PC-3 (cell line): ENCODE measurements at regions not wholly inside any gene's neighbourhood (a gene's known extent, or its start where the extent isn't known, plus 50 kb on each side); places are given as distances from the start of the nearest gene placed in this dataset.

Experiments
- ATAC-seq: fragments of 200-7000 bp; cut with Tn5 transposase; 2 replicates; pipeline ENCODE4 v1.9.1; 2020; ENCODE audit warnings: mild to moderate bottlenecking, moderate library complexity
- BruUV-seq: library from RNA; stranded (reverse); fragments of 400-500 nt; replicated peaks from 2 replicates; lab custom pipeline; 2021; lab: Mats Ljungman, UMichigan
- CTCF ChIA-PET: fragments of 300-600 bp; sonication (Branson Sonifier 250); formaldehyde crosslinking; loops from one replicate; lab custom pipeline; 2022; ENCODE audit warnings: antibody characterized with exemption; lab: Charles Lee
- POLR2A ChIA-PET: fragments of 300-600 bp; sonication (Branson Sonifier 250); formaldehyde crosslinking; loops from one replicate; lab custom pipeline; 2022; ENCODE audit warnings: antibody characterized with exemption; ENCODE audit not compliant: unreplicated experiment; lab: Charles Lee
- DNase-seq: peaks from one replicate; pipeline ENCODE4 v3.0.0-alpha.2; 2015
- H2AFZ ChIP-seq: fragments of 300-600 bp; sonication (generic); 2 replicates; pipeline ENCODE4 v1.6.0; 2016; ENCODE audit warnings: antibody characterized with exemption, low read length
- H3F3A ChIP-seq: fragments of 300-600 bp; sonication (generic); one replicate; pipeline ENCODE4 v1.6.0; 2017; ENCODE audit warnings: antibody characterized with exemption, low read length, control low read depth, mild to moderate bottlenecking; ENCODE audit not compliant: unreplicated experiment
- H3K27ac ChIP-seq: fragments of 300-600 bp; sonication (generic); 2 replicates; pipeline ENCODE4 v1.5.1; 2016; ENCODE audit warnings: mild to moderate bottlenecking, low read length
- H3K27me3 ChIP-seq: fragments of 300-600 bp; sonication (generic); 2 replicates; pipeline ENCODE4 v1.6.1; 2016; ENCODE audit warnings: low read length, mixed read lengths
- H3K36me3 ChIP-seq: fragments of 300-600 bp; sonication (generic); 2 replicates; pipeline ENCODE4 v1.6.1; 2016; ENCODE audit warnings: low read depth, mixed run types, low read length, mixed read lengths
- H3K4me1 ChIP-seq: fragments of 300-600 bp; sonication (generic); 2 replicates; pipeline ENCODE4 v1.5.1; 2016; ENCODE audit warnings: low read length; ENCODE audit not compliant: insufficient read depth
- H3K4me2 ChIP-seq: fragments of 300-600 bp; sonication (generic); 2 replicates; pipeline ENCODE4 v1.6.0; 2016; ENCODE audit warnings: low read length
- H3K4me3 ChIP-seq: fragments of 300-600 bp; sonication (generic); 2 replicates; pipeline ENCODE4 v1.5.1; 2016; ENCODE audit warnings: mild to moderate bottlenecking, low read length, mixed read lengths
- H3K79me2 ChIP-seq: fragments of 300-600 bp; sonication (generic); 2 replicates; pipeline ENCODE4 v1.6.1; 2017; ENCODE audit warnings: low read length, mixed read lengths
- H3K9ac ChIP-seq: fragments of 300-600 bp; sonication (generic); 2 replicates; pipeline ENCODE4 v1.6.0; 2016; ENCODE audit warnings: mild to moderate bottlenecking, low read length
- H3K9me2 ChIP-seq: fragments of 300-600 bp; sonication (generic); replicated peaks from 2 replicates; pipeline ENCODE4 v1.6.1; 2016; ENCODE audit warnings: mixed run types, low read length, mixed read lengths
- H3K9me3 ChIP-seq: fragments of 300-600 bp; sonication (generic); 2 replicates; pipeline ENCODE4 v1.6.1; 2016; ENCODE audit warnings: low read length, mixed read lengths
- H4K20me1 ChIP-seq: fragments of 300-600 bp; sonication (generic); 2 replicates; pipeline ENCODE4 v1.6.1; 2016; ENCODE audit warnings: low read length, mixed read lengths
- CTCF ChIP-seq: fragments of 300-600 bp; sonication (generic); conservative IDR thresholded peaks from 2 replicates; pipeline ENCODE4 v1.5.1; 2017; ENCODE audit warnings: antibody characterized with exemption, low read depth, mild to moderate bottlenecking, low read length
- EZH2 ChIP-seq: fragments of 300-600 bp; sonication (generic); IDR thresholded peaks from one replicate; pipeline ENCODE4 v1.6.1; 2017; ENCODE audit warnings: antibody characterized with exemption, mild to moderate bottlenecking, low read length; ENCODE audit not compliant: unreplicated experiment
- EZH2phosphoT487 ChIP-seq: fragments of 300-600 bp; sonication (generic); IDR thresholded peaks from 2 replicates; pipeline ENCODE4 v1.6.1; 2018; ENCODE audit warnings: mild to moderate bottlenecking, antibody characterized with exemption, low read length, borderline replicate concordance
- intact Hi-C: fragments of 100-400 bp; cut with micrococcal nuclease; formaldehyde crosslinking; loops from 2 replicates; pipeline ENCODE4 v1.9.0; 2023

DNA sequence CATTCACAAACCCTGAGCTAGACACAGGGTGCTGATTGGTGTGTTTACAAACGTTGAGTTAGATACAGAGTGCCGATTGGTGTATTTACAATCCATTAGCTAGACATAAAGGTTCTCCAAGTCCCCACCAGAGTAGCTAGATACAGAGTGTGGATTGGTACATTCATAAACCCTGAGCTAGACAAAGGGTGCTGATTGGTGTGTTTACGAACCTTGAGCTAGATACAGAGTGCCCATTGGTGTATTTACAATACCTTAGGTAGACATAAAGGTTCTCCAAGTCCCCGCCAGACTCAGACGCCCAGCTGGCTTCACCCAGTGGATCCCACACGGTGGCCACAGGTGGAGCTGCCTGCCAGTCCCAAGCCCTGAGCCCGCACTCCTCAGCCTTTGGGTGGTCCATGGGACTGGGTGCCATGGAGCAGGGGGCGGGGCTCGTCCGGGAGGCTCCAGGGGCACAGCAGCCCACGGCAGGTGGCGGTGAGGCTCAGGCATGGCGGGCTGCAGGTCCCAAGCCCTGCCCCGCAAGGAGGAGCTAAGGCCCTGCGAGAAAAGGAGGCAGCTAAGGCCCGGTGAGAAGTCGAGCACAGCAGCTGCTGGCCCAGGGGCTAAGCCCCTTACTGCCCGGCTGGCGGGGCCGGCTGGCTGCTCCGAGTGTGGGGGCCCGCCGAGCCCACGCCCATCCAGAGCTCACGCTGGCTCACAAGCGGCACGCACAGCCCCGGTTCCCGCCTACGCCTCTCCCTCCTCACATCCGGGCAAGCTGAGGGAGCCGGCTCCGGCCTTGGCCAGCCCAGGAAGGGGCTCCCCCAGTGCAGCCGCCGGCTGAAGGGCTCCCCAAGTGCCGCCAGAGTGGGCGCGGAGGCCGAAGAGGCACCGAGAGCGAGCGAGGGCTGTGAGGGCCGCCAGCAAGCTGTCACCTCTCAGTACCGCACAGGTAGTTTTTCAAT, 1039.2 kb upstream of the CDH9 start:
- intact Hi-C loops: no loop called here
- DNase-seq (no peak), ATAC-seq (no peak)
- Histone ChIP-seq H3K79me2 (no peaks in the 10 kb centered on the region), H3F3A (no peaks in the 10 kb centered on the region), H3K36me3 (no peaks in the 10 kb centered on the region), H3K4me3 (no peak overlapping the region), H3K27ac (no peak overlapping the region), H3K27me3 (no peaks in the 10 kb centered on the region), H3K4me2 (no peak overlapping the region), H3K9me3 (no peaks in the 10 kb centered on the region), H4K20me1 (no peaks in the 10 kb centered on the region), H3K4me1 (no peaks in the 10 kb centered on the region), H3K9me2 (no peaks in the 10 kb centered on the region), H2AFZ (no peak overlapping the region), H3K9ac (no peak overlapping the region)
- TF ChIP-seq EZH2 (no peak), EZH2phosphoT487 (no peak), CTCF (no peak)
- ChIA-PET POLR2A (interaction anchor here (0.7 kb wide), 1 partner anchor 302 kb away, joined by 3 read pairs; no protein-coding TSS in a partner anchor), CTCF (interaction anchor here (0.7 kb wide), 1 partner anchor 33 kb away, joined by 3 read pairs; no protein-coding TSS in a partner anchor)
- no TSS peak for BruUV-seq

DNA sequence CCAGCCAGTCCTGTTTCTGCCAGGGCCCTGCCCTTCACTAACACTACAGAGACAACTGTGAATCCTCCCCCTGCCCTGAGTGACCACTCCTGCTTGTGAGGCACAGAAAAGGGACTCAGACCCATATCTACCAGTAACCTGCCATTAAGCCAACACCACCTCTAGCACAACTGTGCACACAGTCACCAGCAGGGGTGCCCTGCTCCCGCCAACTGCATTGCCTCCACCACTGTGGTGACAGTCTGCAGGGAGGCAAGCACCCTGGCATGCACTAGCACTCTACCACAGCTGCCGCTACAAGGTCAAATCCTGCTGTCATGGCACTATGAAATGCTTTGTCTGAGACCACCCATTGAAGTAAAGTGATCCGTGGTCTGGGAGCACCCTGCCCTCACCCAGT, 1028.5 kb upstream of the CDH9 start:
- intact Hi-C loops: no loop called here
- no peaks in the 10 kb centered on the region for H4K20me1 ChIP-seq
- H3K36me3 ChIP-seq: no peaks in the 10 kb centered on the region
- H3K9me3 ChIP-seq: no peaks in the 10 kb centered on the region
- no peak overlapping the region for H2AFZ ChIP-seq
- no peaks in the 10 kb centered on the region for H3F3A ChIP-seq
- TF ChIP-seq EZH2: no peak
- no peak for TF ChIP-seq EZH2phosphoT487
- no peak; the same call in 1 of the 2 replicates for TF ChIP-seq CTCF
- no peak overlapping the region for H3K27ac ChIP-seq
- H3K4me1 ChIP-seq: no peaks in the 10 kb centered on the region
- H3K9ac ChIP-seq: no peak overlapping the region
- no peak for DNase-seq
- ATAC-seq: no peak; the same call in 1 of the 2 replicates
- ChIA-PET CTCF (no interaction called here), POLR2A (no interaction called here)
- H3K79me2 ChIP-seq: no peaks in the 10 kb centered on the region
- H3K9me2 ChIP-seq: no peaks in the 10 kb centered on the region
- no TSS peak for BruUV-seq
- H3K27me3 ChIP-seq: no peaks in the 10 kb centered on the region
- H3K4me2 ChIP-seq: no peak overlapping the region
- no peak overlapping the region for H3K4me3 ChIP-seq

DNA sequence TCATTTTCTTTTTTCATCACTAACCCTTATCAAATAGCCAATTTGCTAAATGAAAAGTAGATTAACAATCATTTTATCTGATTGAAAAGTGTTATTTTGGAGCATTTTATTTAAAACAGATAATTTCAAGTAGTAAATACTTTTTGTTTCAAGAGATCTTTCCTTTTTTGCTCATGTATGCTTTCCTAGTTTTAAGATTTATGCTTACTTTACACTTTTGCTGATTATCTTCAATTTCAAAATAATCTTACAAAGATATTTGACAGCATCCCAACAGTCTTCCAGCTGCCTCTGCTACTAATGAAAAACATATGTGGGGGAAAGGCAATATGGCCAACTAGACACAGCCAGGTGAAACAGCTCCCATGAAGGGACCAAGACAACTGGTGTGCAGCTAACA, 1027.3 kb upstream of the CDH9 start:
- no peak for TF ChIP-seq CTCF
- no peak for TF ChIP-seq EZH2
- TF ChIP-seq EZH2phosphoT487: no peak
- H3K27me3 ChIP-seq: no peaks in the 10 kb centered on the region
- CTCF ChIA-PET: no interaction called here
- H3K9me3 ChIP-seq: no peaks in the 10 kb centered on the region
- no peak overlapping the region for H2AFZ ChIP-seq
- POLR2A ChIA-PET: no interaction called here
- H3K9me2 ChIP-seq: no peaks in the 10 kb centered on the region
- no TSS peak for BruUV-seq
- DNase-seq: no peak
- H3K9ac ChIP-seq: no peak overlapping the region
- no peaks in the 10 kb centered on the region for H3K79me2 ChIP-seq
- no peaks in the 10 kb centered on the region for H3F3A ChIP-seq
- intact Hi-C loops: no loop called here
- H4K20me1 ChIP-seq: no peaks in the 10 kb centered on the region
- no peak overlapping the region for H3K27ac ChIP-seq
- H3K36me3 ChIP-seq: no peaks in the 10 kb centered on the region
- no peak overlapping the region for H3K4me2 ChIP-seq
- no peak for ATAC-seq
- no peak overlapping the region for H3K4me3 ChIP-seq
- H3K4me1 ChIP-seq: no peaks in the 10 kb centered on the region
